ENCODE measurements at regions not wholly inside any gene's neighbourhood (a gene's known extent, or its start where the extent isn't known, plus 50 kb on each side); places are given as distances from the start of the nearest gene placed in this dataset.

GRCh38 chr2:146239392-146240135 lies 1605.3 kb upstream of the ACVR2A start (continued):
- no peak for TF ChIP-seq ZNF462 (CRISPR knock-in tag; IDR thresholded peaks at IDR 0.05)
- no peak for TF ChIP-seq NANOG (IDR thresholded peaks at IDR 0.05; ENCODE audit: borderline replicate concordance)

GRCh38 chr2:146238254-146238966 lies 1606.4 kb upstream of the ACVR2A start:
- H3K79me2 ChIP-seq (replicated peaks; ENCODE audit: insufficient read depth), result no peaks in the 10 kb centered on the region
- H3K27me3 ChIP-seq (ENCODE audit: insufficient read depth), result no peaks in the 10 kb centered on the region
- Mint-ChIP-seq H3K4me1 (no peaks in the 10 kb centered on the region), H3K4me3 (no peak overlapping the region), H3K9me3 (no peaks in the 10 kb centered on the region), H3K27me3 (ENCODE audit: insufficient read depth, low read depth, poor library complexity) (peaks cover 1% of the 10 kb centered on the region), H3K36me3 (ENCODE audit: low read depth) (no peaks in the 10 kb centered on the region), H3K27ac (no peak overlapping the region)
- H3K9me2 ChIP-seq (ENCODE audit: insufficient read depth), result no peaks in the 10 kb centered on the region
- no peak for DNase-seq (ENCODE audit: low spot score)
- H2AFZ ChIP-seq, result peak overlapping the region; percentile 44; the same call in 1 of the 2 replicates
- no peaks in the 10 kb centered on the region for H3K36me3 ChIP-seq (ENCODE audit: insufficient read depth)
- no peaks in the 10 kb centered on the region for H3K4me1 ChIP-seq (ENCODE audit: insufficient read depth)
- ATAC-seq, result no peak
- no peak overlapping the region for H3K27ac ChIP-seq (ENCODE audit: low read depth)
- no peaks in the 10 kb centered on the region for H4K20me1 ChIP-seq (replicated peaks; ENCODE audit: insufficient read depth)
- no peak overlapping the region for H3K4me2 ChIP-seq
- no peak overlapping the region for H3K4me3 ChIP-seq
- no peak for TF ChIP-seq EZH2phosphoT487 (IDR thresholded peaks at IDR 0.05; ENCODE audit: unreplicated experiment)
- no peak for TF ChIP-seq EZH2 (IDR thresholded peaks at IDR 0.05; ENCODE audit: low read depth, unreplicated experiment)
- H3F3A ChIP-seq (replicated peaks; ENCODE audit: low read depth), result no peaks in the 10 kb centered on the region

Data from GM23338 (cell line).